ENCODE measurements at regions not wholly inside any gene's neighbourhood (a gene's known extent, or its start where the extent isn't known, plus 50 kb on each side); places are given as distances from the start of the nearest gene placed in this dataset.

GRCh38 chr9:88697764-88698432 is 162.9 kb downstream of the NXNL2 start:
- DNase-seq, result no peak

GRCh38 chr9:88702985-88703384 is 168.0 kb downstream of the NXNL2 start:
- DNase-seq, result no peak

GRCh38 chr9:88706193-88707113 is 171.5 kb downstream of the NXNL2 start:
- no peak for DNase-seq

GRCh38 chr9:88710449-88710848 is 175.5 kb downstream of the NXNL2 start:
- DNase-seq, result no peak

GRCh38 chr9:88711719-88712118 is 176.7 kb downstream of the NXNL2 start:
- DNase-seq, result no peak

GRCh38 chr9:88712484-88712883 is 177.5 kb downstream of the NXNL2 start:
- DNase-seq, result no peak

GRCh38 chr9:88713010-88713409 is 178.0 kb downstream of the NXNL2 start:
- DNase-seq, result no peak

- no peak for DNase-seq
These were observed 181.8 kb downstream of the NXNL2 start for GRCh38 chr9:88716596-88717290.

GRCh38 chr9:88721025-88721424 is 186.0 kb downstream of the NXNL2 start:
- DNase-seq, result no peak

GRCh38 chr9:88721495-88722279 is 186.7 kb downstream of the NXNL2 start:
- no peak for DNase-seq

- peak; percentile 32 to 58 for DNase-seq
These were observed 187.8 kb downstream of the NXNL2 start for GRCh38 chr9:88722753-88723152.

GRCh38 chr9:88723751-88724150 is 188.8 kb downstream of the NXNL2 start:
- no peak for DNase-seq

GRCh38 chr9:88724331-88724730 is 189.4 kb downstream of the NXNL2 start:
- no peak for DNase-seq

- no peak for DNase-seq
These were observed 190.5 kb downstream of the NXNL2 start for GRCh38 chr9:88725300-88726019.

- no peak for DNase-seq
These were observed 191.8 kb downstream of the NXNL2 start for GRCh38 chr9:88726803-88727202.

GRCh38 chr9:88730780-88731179 is 195.8 kb downstream of the NXNL2 start:
- no peak for DNase-seq

- DNase-seq, result no peak
These were observed 197.2 kb downstream of the NXNL2 start for GRCh38 chr9:88732128-88732527.

GRCh38 chr9:88733651-88734421 is 198.9 kb downstream of the NXNL2 start:
- no peak for DNase-seq

GRCh38 chr9:88734527-88734926 is 199.5 kb downstream of the NXNL2 start:
- DNase-seq, result no peak

- no peak for DNase-seq
These were observed 201.2 kb downstream of the NXNL2 start for GRCh38 chr9:88736136-88736637.

- no peak for DNase-seq
These were observed 202.1 kb downstream of the NXNL2 start for GRCh38 chr9:88737031-88737430.
